Hematopoietic multipotent progenitor cell treated with erythropoietin and hydrocortisone succinate and interleukin-3 and kit ligand, for 15 days (in vitro differentiated cells): ENCODE measurements at regions not wholly inside any gene's neighbourhood (a gene's known extent, or its start where the extent isn't known, plus 50 kb on each side); places are given as distances from the start of the nearest gene placed in this dataset.

Experiments used
- DNase-seq: peaks from one replicate; pipeline ENCODE4 v3.0.0-alpha.2; 2015; ENCODE audit warnings: low spot score

- DNase-seq, result no peak
Observed at GRCh38 chr6:137690721-137691120, 176.3 kb upstream of the TNFAIP3 start.

GRCh38 chr6:137692308-137692707, 174.8 kb upstream of the TNFAIP3 start:
- no peak for DNase-seq

GRCh38 chr6:137692806-137693205, 174.3 kb upstream of the TNFAIP3 start:
- no peak for DNase-seq

- DNase-seq, result peak; percentile 17
Observed at GRCh38 chr6:137693711-137694110, 173.3 kb upstream of the TNFAIP3 start.

GRCh38 chr6:137696765-137697164, 170.3 kb upstream of the TNFAIP3 start:
- no peak for DNase-seq

GRCh38 chr6:137697267-137697938, 169.7 kb upstream of the TNFAIP3 start:
- DNase-seq, result no peak

- DNase-seq, result no peak
Observed at GRCh38 chr6:137698636-137699030, 168.4 kb upstream of the TNFAIP3 start.

GRCh38 chr6:137699031-137699683, 167.9 kb upstream of the TNFAIP3 start:
- no peak for DNase-seq

GRCh38 chr6:137700161-137700560, 166.9 kb upstream of the TNFAIP3 start:
- DNase-seq, result no peak

GRCh38 chr6:137700751-137701477, 166.1 kb upstream of the TNFAIP3 start:
- no peak for DNase-seq

- no peak for DNase-seq
Observed at GRCh38 chr6:137701942-137702341, 165.1 kb upstream of the TNFAIP3 start.

- no peak for DNase-seq
Observed at GRCh38 chr6:137702791-137703424, 164.2 kb upstream of the TNFAIP3 start.

GRCh38 chr6:137704802-137705159, 162.3 kb upstream of the TNFAIP3 start:
- no peak for DNase-seq

GRCh38 chr6:137705160-137706082, 161.6 kb upstream of the TNFAIP3 start:
- DNase-seq, result no peak

GRCh38 chr6:137706083-137706750, 160.8 kb upstream of the TNFAIP3 start:
- DNase-seq, result no peak

GRCh38 chr6:137707038-137707589, 159.9 kb upstream of the TNFAIP3 start:
- DNase-seq, result no peak

GRCh38 chr6:137707590-137708360, 159.3 kb upstream of the TNFAIP3 start:
- peak; percentile 57 for DNase-seq

- no peak for DNase-seq
Observed at GRCh38 chr6:137708481-137708880, 158.6 kb upstream of the TNFAIP3 start.

- no peak for DNase-seq
Observed at GRCh38 chr6:137709424-137710236, 157.4 kb upstream of the TNFAIP3 start.
